Muscle layer of colon (tissue), 2 donors: ENCODE measurements at regions not wholly inside any gene's neighbourhood (a gene's known extent, or its start where the extent isn't known, plus 50 kb on each side); places are given as distances from the start of the nearest gene placed in this dataset.

Experiments
- H3K27ac ChIP-seq: one replicate; pipeline ENCODE4 v1.7.0; 2013; ENCODE audit warnings: low read depth, mild to moderate bottlenecking, low read length, moderate library complexity
- H3K27me3 ChIP-seq, 2 donors: one replicate each; pipeline ENCODE4 v1.7.0; 2013; ENCODE audit warnings: low read length in 2 of 2, mild to moderate bottlenecking in 2 of 2; ENCODE audit not compliant: insufficient read depth in 2 of 2, control insufficient read depth in 1 of 2
- H3K36me3 ChIP-seq: one replicate; pipeline ENCODE4 v1.7.0; 2013; ENCODE audit warnings: mild to moderate bottlenecking, low read length; ENCODE audit not compliant: insufficient read depth
- H3K4me1 ChIP-seq: one replicate; pipeline ENCODE4 v1.7.0; 2013; ENCODE audit warnings: mild to moderate bottlenecking, low read length; ENCODE audit not compliant: insufficient read depth
- H3K4me3 ChIP-seq, 2 donors: one replicate each; pipeline ENCODE4 v1.7.0; 2013; ENCODE audit warnings: low read length in 2 of 2, low read depth in 1 of 2, mild to moderate bottlenecking in 1 of 2, moderate library complexity in 1 of 2
- H3K9ac ChIP-seq: one replicate; pipeline ENCODE4 v1.7.0; 2013; ENCODE audit warnings: low read length
- H3K9me3 ChIP-seq: one replicate; pipeline ENCODE4 v1.7.0; 2013; ENCODE audit warnings: mild to moderate bottlenecking, low read length
- donor health status: abdominal sarcoma.
- donor health status: Adenocarcinoma of cecum.

DNA sequence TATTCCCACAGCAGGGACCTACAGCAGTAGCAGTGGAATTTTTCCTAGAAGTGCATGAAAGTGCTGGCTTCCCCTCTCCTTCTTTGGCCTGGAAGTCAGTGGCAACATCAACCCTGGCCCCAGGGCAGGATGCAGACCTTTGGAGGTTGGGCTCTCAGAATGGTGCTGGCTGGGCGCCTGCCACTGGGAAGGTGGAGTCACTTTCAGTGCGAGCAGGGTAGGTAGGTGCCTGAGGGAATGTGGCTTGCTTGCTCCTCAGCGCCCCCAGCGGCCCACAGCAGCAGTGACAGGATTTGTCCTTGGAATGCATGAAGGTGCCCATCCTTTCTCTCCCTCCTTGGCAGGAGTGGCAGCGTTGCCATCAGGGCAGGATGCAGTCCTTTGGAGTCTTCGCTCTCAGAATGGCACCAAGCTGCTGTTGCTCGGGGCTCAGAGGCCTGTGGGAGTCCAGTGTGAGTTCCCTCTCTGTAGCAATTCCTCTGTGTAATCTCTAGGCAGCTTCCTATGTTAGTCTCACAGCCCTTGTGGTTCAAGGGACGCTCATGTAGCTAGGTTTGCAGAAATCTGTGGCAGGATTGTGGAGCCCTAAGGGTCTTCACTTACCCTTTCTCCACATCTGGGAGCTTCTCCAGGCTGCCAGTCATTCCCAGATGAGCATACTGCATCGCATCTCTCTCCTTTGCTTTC lies 354.4 kb upstream of the DACH1 start:
- Histone ChIP-seq H3K9ac (no peak overlapping the region), H3K4me1 (no peaks in the 10 kb centered on the region), H3K27ac (no peak overlapping the region), H3K27me3 (no peaks in the 10 kb centered on the region), H3K4me3 (no peak overlapping the region), H3K9me3 (no peaks in the 10 kb centered on the region), H3K36me3 (no peaks in the 10 kb centered on the region)

DNA sequence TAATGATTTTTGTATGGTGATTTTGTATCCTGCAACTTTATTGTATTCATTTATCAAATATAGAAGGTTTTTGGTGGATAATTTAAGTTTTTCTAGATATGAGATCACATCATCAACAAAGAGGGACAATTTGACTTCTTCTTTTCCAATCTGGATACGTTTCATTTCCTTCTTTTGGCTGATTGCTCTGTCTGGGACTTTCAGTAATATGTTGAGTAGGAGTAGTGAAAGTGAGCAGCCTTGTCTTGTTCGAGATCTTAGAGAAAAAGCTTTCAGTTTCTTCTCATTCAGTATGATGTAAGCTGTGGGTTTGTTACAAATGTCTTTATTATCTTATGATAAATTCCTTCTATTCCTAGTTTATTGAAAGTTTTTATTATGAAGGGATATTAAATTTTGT lies 352.0 kb upstream of the DACH1 start:
- Histone ChIP-seq H3K27me3 (no peaks in the 10 kb centered on the region), H3K9me3 (no peaks in the 10 kb centered on the region), H3K4me3 (no peak overlapping the region), H3K4me1 (no peaks in the 10 kb centered on the region), H3K9ac (no peak overlapping the region), H3K36me3 (no peaks in the 10 kb centered on the region), H3K27ac (no peak overlapping the region)

DNA sequence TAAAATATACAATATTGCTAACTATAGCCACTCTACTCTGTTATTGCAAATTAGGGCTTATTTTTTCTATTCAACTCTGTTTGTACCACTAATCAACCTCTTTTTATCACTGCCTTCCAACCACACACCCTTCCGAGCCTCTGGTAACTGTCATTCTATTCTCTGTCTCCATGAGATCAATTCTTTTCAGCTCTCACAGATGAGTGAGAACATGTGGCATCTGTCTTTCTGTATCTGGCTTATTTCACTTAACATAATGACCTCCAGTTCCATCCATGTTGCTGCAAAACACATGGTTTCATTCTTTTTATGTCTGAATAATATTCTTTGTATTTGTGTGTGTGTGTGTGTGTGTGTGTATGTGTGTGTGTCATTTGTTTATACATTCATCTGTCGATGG lies 350.1 kb upstream of the DACH1 start:
- Histone ChIP-seq H3K36me3 (no peaks in the 10 kb centered on the region), H3K27ac (no peak overlapping the region), H3K4me1 (no peaks in the 10 kb centered on the region), H3K9me3 (no peaks in the 10 kb centered on the region), H3K4me3 (no peak overlapping the region), H3K9ac (no peak overlapping the region), H3K27me3 (no peaks in the 10 kb centered on the region)

DNA sequence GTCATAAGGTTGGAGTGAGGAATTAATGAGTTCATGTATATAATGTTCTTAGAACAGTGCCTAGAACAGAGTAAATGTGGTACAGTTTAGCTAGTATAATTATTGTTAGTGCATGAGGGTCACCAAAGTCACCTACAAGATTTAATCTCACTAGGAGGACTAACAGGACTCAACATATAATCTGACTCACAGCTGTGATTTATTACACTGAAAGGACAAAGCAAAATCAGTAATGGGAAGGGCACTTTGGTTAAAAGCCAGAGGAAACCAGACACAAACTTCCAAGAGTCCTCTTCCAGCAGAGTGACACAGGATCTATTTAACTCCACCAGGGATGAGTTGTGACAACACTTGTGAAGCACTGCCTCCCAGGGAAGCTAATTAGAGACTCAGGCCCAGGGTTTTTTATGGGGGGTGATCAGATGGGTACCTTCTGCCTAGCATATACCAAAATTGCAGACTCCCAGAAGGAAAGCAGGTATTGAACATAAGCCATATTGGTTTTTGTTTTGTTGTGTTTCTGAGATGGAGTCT lies 341.2 kb upstream of the DACH1 start:
- no peak overlapping the region for H3K9ac ChIP-seq
- H3K27ac ChIP-seq = no peak overlapping the region
- no peaks in the 10 kb centered on the region for H3K36me3 ChIP-seq
- no peak overlapping the region for H3K4me3 ChIP-seq
- no peaks in the 10 kb centered on the region for H3K27me3 ChIP-seq
- no peaks in the 10 kb centered on the region for H3K9me3 ChIP-seq
- no peaks in the 10 kb centered on the region for H3K4me1 ChIP-seq

DNA sequence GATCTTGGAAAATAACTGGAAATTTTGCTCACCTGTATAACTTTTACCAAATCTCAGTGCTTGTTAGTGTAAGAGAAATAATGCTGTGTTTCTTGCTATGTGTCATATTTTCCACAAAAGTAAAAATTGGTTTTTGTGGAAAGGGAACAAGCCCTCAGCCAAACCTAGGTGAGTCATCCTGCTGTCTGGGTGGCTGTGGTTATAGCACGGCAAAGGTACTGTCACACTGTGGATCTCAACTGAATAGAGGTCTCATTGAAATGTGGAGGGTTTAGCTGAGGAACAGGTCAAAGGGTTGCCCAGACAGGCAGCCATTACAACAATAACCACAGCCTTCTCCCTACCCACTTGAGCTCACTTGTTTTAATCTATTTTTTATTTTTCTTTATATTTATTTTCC lies 338.8 kb upstream of the DACH1 start:
- Histone ChIP-seq H3K36me3 (no peaks in the 10 kb centered on the region), H3K27me3 (no peaks in the 10 kb centered on the region), H3K4me1 (no peaks in the 10 kb centered on the region), H3K4me3 (no peak overlapping the region), H3K27ac (no peak overlapping the region), H3K9me3 (no peaks in the 10 kb centered on the region), H3K9ac (no peak overlapping the region)

DNA sequence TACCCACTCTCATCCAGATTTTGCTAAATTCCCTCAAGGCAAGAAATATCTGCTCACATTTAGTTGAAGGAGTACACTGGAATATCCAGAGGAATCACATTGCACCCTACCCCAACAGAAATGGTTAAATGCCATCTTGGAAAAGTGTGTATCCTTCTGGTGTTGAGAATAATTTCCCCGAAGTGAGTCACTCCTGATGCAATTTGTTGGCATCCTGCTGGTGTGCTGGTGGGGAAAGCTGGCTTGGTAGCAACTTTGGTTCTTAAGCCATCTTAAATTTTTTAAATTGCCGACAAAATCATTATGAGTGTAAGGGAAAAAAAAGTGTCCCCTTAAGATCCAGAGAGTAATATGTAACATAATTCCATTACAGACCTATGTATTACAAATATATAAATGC lies 337.3 kb upstream of the DACH1 start:
- H3K4me3 ChIP-seq = no peak overlapping the region
- H3K27ac ChIP-seq = no peak overlapping the region
- H3K27me3 ChIP-seq = no peaks in the 10 kb centered on the region
- H3K4me1 ChIP-seq = no peaks in the 10 kb centered on the region
- no peak overlapping the region for H3K9ac ChIP-seq
- H3K9me3 ChIP-seq = no peaks in the 10 kb centered on the region
- no peaks in the 10 kb centered on the region for H3K36me3 ChIP-seq

DNA sequence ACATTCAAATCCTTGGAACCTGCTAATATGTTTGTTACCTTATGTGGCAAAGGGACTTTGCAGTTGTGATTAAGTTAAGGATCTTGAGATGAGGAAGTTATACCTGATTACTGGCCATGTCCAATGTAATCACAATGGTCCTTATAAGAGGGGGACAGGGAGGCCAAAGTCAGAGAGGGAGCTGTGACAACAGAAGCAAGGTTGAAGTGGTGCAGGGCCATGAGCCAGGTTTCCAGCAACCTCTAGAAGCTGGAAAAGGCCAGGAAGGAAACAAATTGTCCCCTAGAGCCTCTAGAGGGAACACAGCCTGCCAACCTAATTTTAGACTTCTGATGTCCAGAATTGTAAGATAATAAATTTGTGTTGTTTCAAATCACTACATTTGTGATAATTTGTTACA lies 334.7 kb upstream of the DACH1 start:
- Histone ChIP-seq H3K27ac (no peak overlapping the region), H3K9me3 (no peaks in the 10 kb centered on the region), H3K4me1 (no peaks in the 10 kb centered on the region), H3K9ac (no peak overlapping the region), H3K27me3 (no peaks in the 10 kb centered on the region), H3K36me3 (no peaks in the 10 kb centered on the region), H3K4me3 (no peak overlapping the region)

DNA sequence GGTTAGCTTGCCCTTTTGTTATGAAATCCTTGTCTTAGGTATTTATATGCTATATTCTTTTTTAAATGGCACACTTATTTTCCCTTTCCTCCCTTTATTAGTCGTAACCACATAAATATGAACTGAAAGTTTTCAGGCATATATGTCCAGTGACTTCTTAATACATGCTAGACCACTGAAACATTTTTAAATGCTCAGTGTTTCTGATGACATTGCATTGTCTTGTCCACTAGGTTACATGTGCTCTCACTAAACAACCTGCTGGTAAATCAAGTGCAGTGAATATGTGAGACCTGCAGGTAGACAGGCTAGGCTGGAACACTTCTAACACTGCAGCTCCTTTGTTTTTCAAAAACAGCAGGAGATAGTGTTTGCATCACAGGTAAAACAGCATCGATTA lies 332.6 kb upstream of the DACH1 start:
- Histone ChIP-seq H3K4me1 (no peaks in the 10 kb centered on the region), H3K9me3 (no peaks in the 10 kb centered on the region), H3K9ac (no peak overlapping the region), H3K36me3 (no peaks in the 10 kb centered on the region), H3K27ac (no peak overlapping the region), H3K4me3 (no peak overlapping the region), H3K27me3 (no peaks in the 10 kb centered on the region)

DNA sequence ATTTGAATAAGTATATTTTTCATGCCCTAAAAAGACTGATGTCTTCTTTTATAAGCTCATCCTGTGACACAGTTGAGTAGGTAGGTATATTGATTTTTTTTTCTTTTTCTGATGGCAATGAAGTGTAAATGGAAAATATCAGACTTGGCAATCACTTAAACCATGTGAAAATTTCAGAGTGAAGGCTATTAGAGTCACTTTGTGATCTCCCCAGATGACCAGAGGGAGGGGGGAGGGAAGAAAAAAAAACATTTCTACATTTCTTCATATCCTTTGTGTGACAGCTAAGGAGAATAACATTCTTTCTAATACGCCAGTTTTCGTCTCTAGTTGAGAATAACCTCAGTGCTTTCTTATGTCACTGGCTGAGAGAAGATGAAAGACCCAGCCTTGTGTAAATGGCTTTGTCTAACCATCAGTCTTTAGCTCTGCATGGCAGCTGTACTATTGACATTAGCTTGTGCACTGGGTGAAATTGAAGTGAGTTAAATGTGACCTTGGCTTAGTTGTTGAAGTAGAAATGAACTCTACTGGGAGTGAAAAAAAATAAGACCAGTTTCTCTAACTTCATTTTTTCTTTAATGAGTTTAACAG lies 332.1 kb upstream of the DACH1 start:
- no peaks in the 10 kb centered on the region for H3K36me3 ChIP-seq
- H3K4me1 ChIP-seq = no peaks in the 10 kb centered on the region
- no peak overlapping the region for H3K9ac ChIP-seq
- no peaks in the 10 kb centered on the region for H3K27me3 ChIP-seq
- no peak overlapping the region for H3K4me3 ChIP-seq
- H3K27ac ChIP-seq = no peak overlapping the region
- H3K9me3 ChIP-seq = no peaks in the 10 kb centered on the region

DNA sequence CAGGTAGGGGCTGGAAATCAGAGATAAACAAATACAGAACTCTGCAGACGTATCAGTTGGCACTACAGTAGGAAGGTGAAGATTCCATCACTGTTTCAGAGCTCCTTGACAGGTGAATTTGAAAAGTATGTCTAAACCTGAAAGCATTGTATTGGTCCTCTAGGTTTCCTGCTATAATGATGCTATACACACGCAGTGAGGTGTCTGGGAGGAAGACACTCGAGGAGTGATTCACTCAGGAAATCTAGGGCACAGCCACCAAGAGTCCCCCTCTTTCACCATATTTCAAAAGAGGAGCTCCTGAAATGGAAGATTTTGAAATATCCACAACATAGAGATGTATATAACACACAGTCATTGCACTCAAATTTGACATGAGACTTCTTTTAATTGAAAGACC lies 331.0 kb upstream of the DACH1 start:
- Histone ChIP-seq H3K4me3 (no peak overlapping the region), H3K27ac (no peak overlapping the region), H3K9ac (no peak overlapping the region), H3K36me3 (no peaks in the 10 kb centered on the region), H3K27me3 (no peaks in the 10 kb centered on the region), H3K4me1 (no peaks in the 10 kb centered on the region), H3K9me3 (no peaks in the 10 kb centered on the region)

DNA sequence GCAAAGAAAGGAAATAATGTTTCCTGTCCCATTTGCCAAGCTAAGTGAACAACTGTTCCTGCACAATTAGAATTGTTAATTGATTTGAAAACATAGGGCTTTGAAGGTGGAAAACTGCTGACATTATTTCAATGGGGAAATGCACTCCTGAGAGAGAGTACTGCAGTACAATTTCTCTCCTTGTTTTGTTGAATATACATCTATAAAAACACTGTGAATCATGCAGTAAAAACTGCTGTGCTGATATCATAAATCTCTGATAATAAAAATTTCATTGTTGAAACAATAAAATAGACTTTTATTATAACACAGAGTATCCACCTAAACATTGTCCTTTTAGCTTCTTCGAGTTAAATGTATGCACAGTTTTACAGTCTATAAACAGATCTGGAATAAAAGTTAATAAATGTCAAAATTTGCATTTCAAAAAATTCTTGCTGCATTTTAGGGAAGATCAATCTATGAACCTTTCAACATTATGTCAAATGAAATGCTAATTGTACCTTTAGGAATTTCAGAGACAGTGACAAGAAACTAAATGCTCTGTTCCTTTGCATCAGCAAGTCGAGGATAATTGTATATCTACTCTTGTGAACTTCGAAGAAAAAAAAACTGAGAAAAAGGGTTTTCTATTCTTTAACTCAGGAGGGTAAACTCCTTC lies 328.2 kb upstream of the DACH1 start:
- H3K9me3 ChIP-seq = no peaks in the 10 kb centered on the region
- H3K4me1 ChIP-seq = no peaks in the 10 kb centered on the region
- H3K9ac ChIP-seq = no peak overlapping the region
- H3K36me3 ChIP-seq = no peaks in the 10 kb centered on the region
- H3K4me3 ChIP-seq = no peak overlapping the region
- H3K27ac ChIP-seq = no peak overlapping the region
- no peaks in the 10 kb centered on the region for H3K27me3 ChIP-seq
